Ishikawa (cell line): ENCODE measurements at regions not wholly inside any gene's neighbourhood (a gene's known extent, or its start where the extent isn't known, plus 50 kb on each side); places are given as distances from the start of the nearest gene placed in this dataset.

Source experiments
- CEBPB ChIP-seq: IDR thresholded peaks from 2 replicates; pipeline ENCODE4 v1.6.1; 2012
- CREB1 ChIP-seq: IDR thresholded peaks from 2 replicates; pipeline ENCODE4 v1.6.1; 2012; ENCODE audit warnings: low read depth
- EGR1 ChIP-seq: IDR thresholded peaks from 2 replicates; pipeline ENCODE4 v1.6.1; 2012
- EP300 ChIP-seq: IDR thresholded peaks from 2 replicates; pipeline ENCODE4 v1.6.1; 2012; ENCODE audit warnings: borderline replicate concordance
- FOXM1 ChIP-seq: IDR thresholded peaks from 2 replicates; pipeline ENCODE4 v1.6.1; 2012; ENCODE audit warnings: low read depth, borderline replicate concordance
- MAX ChIP-seq: IDR thresholded peaks from 2 replicates; pipeline ENCODE4 v1.6.1; 2012
- NFIC ChIP-seq: IDR thresholded peaks from 2 replicates; pipeline ENCODE4 v1.6.1; 2012
- RAD21 ChIP-seq: IDR thresholded peaks from 2 replicates; pipeline ENCODE4 v1.6.1; 2012; ENCODE audit warnings: low read depth
- REST ChIP-seq: IDR thresholded peaks from 2 replicates; pipeline ENCODE4 v1.6.1; 2012; ENCODE audit warnings: low read depth, mild to moderate bottlenecking
- TAF1 ChIP-seq: IDR thresholded peaks from 2 replicates; pipeline ENCODE4 v1.6.1; 2012; ENCODE audit warnings: low read depth, mild to moderate bottlenecking
- TCF12 ChIP-seq: IDR thresholded peaks from 2 replicates; pipeline ENCODE4 v1.6.1; 2012; ENCODE audit warnings: low read depth
- TEAD4 ChIP-seq: IDR thresholded peaks from 2 replicates; pipeline ENCODE4 v1.6.1; 2012
- USF1 ChIP-seq: IDR thresholded peaks from 2 replicates; pipeline ENCODE4 v1.6.1; 2012
- YY1 ChIP-seq: IDR thresholded peaks from 2 replicates; pipeline ENCODE4 v1.6.1; 2012; ENCODE audit warnings: low read depth
- ZBTB7A ChIP-seq: IDR thresholded peaks from 2 replicates; pipeline ENCODE4 v1.6.1; 2012; ENCODE audit warnings: low read depth

GRCh38 chr13:54658771-54659170, 1630.2 kb downstream of the OLFM4 start:
- no peak for TF ChIP-seq CREB1
- no peak for TF ChIP-seq RAD21
- TF ChIP-seq NFIC: no peak
- no peak for TF ChIP-seq TAF1
- TF ChIP-seq REST: no peak
- no peak for TF ChIP-seq FOXM1

- TF ChIP-seq TAF1 (no peak), EGR1 (no peak), CEBPB (no peak), REST (no peak), ZBTB7A (no peak), RAD21 (no peak), CREB1 (no peak), FOXM1 (no peak), TCF12 (no peak), EP300 (no peak), YY1 (no peak), TEAD4 (no peak), USF1 (no peak), NFIC (no peak), MAX (no peak)
Measured at GRCh38 chr13:54660277-54660676, 1631.7 kb downstream of the OLFM4 start.

GRCh38 chr13:54676526-54677113, 1648.0 kb downstream of the OLFM4 start:
- TF ChIP-seq YY1 (no peak), RAD21 (no peak), CREB1 (no peak), MAX (no peak), TCF12 (no peak), EP300 (no peak), NFIC (no peak), CEBPB (no peak)

- no peak for TF ChIP-seq RAD21
- TF ChIP-seq CEBPB: no peak
- no peak for TF ChIP-seq TAF1
- TF ChIP-seq EP300: no peak
- no peak for TF ChIP-seq EGR1
- no peak for TF ChIP-seq NFIC
- TF ChIP-seq YY1: no peak
- no peak for TF ChIP-seq CREB1
- TF ChIP-seq ZBTB7A: no peak
- no peak for TF ChIP-seq TEAD4
- TF ChIP-seq USF1: no peak
- no peak for TF ChIP-seq MAX
- TF ChIP-seq REST: no peak
- no peak for TF ChIP-seq FOXM1
Measured at GRCh38 chr13:54682184-54682583, 1653.6 kb downstream of the OLFM4 start.

- TF ChIP-seq YY1 (no peak), RAD21 (no peak), TAF1 (no peak), ZBTB7A (no peak), FOXM1 (no peak), REST (no peak), USF1 (no peak), CEBPB (no peak), MAX (no peak), NFIC (no peak), TCF12 (no peak), TEAD4 (no peak), EP300 (no peak), EGR1 (no peak), CREB1 (no peak)
Measured at GRCh38 chr13:54687173-54687572, 1658.6 kb downstream of the OLFM4 start.
